ENCODE measurements at regions not wholly inside any gene's neighbourhood (a gene's known extent, or its start where the extent isn't known, plus 50 kb on each side); places are given as distances from the start of the nearest gene placed in this dataset.

DNA sequence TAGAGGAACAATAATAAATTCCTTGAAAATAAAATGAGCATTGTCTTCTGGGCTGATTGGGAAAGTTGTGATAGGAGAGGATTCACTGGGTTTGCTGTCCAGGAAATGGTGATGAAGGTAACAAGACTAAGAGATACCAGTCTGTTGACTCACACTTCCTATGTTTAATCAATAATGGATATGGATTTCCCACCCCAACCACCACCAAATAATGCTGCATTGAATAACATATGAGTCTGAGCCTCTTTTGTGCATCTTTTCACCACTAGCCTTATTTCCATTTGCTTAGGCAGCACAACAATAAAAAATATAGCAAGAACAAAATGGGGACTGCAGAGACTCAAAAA lies 120.2 kb upstream of the NFIB start:
- TF ChIP-seq FOXK2 (IDR thresholded peaks at IDR 0.05) (no peak), CTBP1 (IDR thresholded peaks at IDR 0.05; ENCODE audit: borderline replicate concordance) (no peak), ELF4 (IDR thresholded peaks at IDR 0.05) (no peak), FOXM1 (IDR thresholded peaks at IDR 0.05; ENCODE audit: borderline replicate concordance) (no peak), L3MBTL2 (conservative IDR thresholded peaks at IDR 0.05) (no peak), FOXA1 (IDR thresholded peaks at IDR 0.05) (no peak), TARDBP (IDR thresholded peaks at IDR 0.05) (no peak), LEF1 (IDR thresholded peaks at IDR 0.05; ENCODE audit: borderline replicate concordance) (no peak)

All from HEK293T (cell line).